IPS-18a (cell line): ENCODE measurements at regions not wholly inside any gene's neighbourhood (a gene's known extent, or its start where the extent isn't known, plus 50 kb on each side); places are given as distances from the start of the nearest gene placed in this dataset.

Experiments
- H3K27ac ChIP-seq: one replicate; pipeline ENCODE4 v1.5.1; 2013; ENCODE audit warnings: low read length
- H3K27me3 ChIP-seq: one replicate; pipeline ENCODE4 v1.6.1; 2013; ENCODE audit warnings: mild to moderate bottlenecking, low read length; ENCODE audit not compliant: control insufficient read depth, insufficient read depth
- H3K36me3 ChIP-seq: one replicate; pipeline ENCODE4 v1.6.1; 2013; ENCODE audit warnings: low read depth, low read length; ENCODE audit not compliant: control insufficient read depth
- H3K4me1 ChIP-seq: one replicate; pipeline ENCODE4 v1.6.1; 2013; ENCODE audit warnings: low read depth, low read length; ENCODE audit not compliant: control insufficient read depth
- H3K4me3 ChIP-seq: one replicate; pipeline ENCODE4 v1.5.1; 2013; ENCODE audit warnings: low read length
- H3K9ac ChIP-seq: one replicate; pipeline ENCODE4 v1.6.1; 2013; ENCODE audit warnings: mild to moderate bottlenecking, low read length, moderate library complexity
- H3K9me3 ChIP-seq: one replicate; pipeline ENCODE4 v1.6.1; 2013; ENCODE audit warnings: low read depth, low read length; ENCODE audit not compliant: control insufficient read depth

- H3K4me3 ChIP-seq = no peak overlapping the region
- no peak overlapping the region for H3K27ac ChIP-seq
- no peak overlapping the region for H3K9ac ChIP-seq
- no peaks in the 10 kb centered on the region for H3K4me1 ChIP-seq
- no peaks in the 10 kb centered on the region for H3K36me3 ChIP-seq
- H3K9me3 ChIP-seq = no peaks in the 10 kb centered on the region
- H3K27me3 ChIP-seq = no peaks in the 10 kb centered on the region
Observed at GRCh38 chr21:35303085-35303484, 254.0 kb upstream of the RUNX1 start.

- no peaks in the 10 kb centered on the region for H3K27me3 ChIP-seq
- H3K9me3 ChIP-seq = no peaks in the 10 kb centered on the region
- H3K9ac ChIP-seq = no peak overlapping the region
- H3K36me3 ChIP-seq = no peaks in the 10 kb centered on the region
- H3K4me1 ChIP-seq = peaks cover 13% of the 10 kb centered on the region
- H3K27ac ChIP-seq = no peak overlapping the region
- no peak overlapping the region for H3K4me3 ChIP-seq
Observed at GRCh38 chr21:35298757-35299156, 249.7 kb upstream of the RUNX1 start.

GRCh38 chr21:35297665-35298064, 248.6 kb upstream of the RUNX1 start:
- Histone ChIP-seq H3K27ac (no peak overlapping the region), H3K9me3 (no peaks in the 10 kb centered on the region), H3K27me3 (no peaks in the 10 kb centered on the region), H3K9ac (no peak overlapping the region), H3K36me3 (no peaks in the 10 kb centered on the region), H3K4me3 (no peak overlapping the region), H3K4me1 (peaks cover 13% of the 10 kb centered on the region)

- H3K4me3 ChIP-seq = no peak overlapping the region
- H3K4me1 ChIP-seq = peaks cover 13% of the 10 kb centered on the region
- H3K27me3 ChIP-seq = no peaks in the 10 kb centered on the region
- H3K9me3 ChIP-seq = no peaks in the 10 kb centered on the region
- H3K36me3 ChIP-seq = no peaks in the 10 kb centered on the region
- H3K9ac ChIP-seq = no peak overlapping the region
- H3K27ac ChIP-seq = no peak overlapping the region
Observed at GRCh38 chr21:35294231-35294898, 245.3 kb upstream of the RUNX1 start.

GRCh38 chr21:35291973-35292627, 243.0 kb upstream of the RUNX1 start:
- Histone ChIP-seq H3K36me3 (no peaks in the 10 kb centered on the region), H3K4me3 (no peak overlapping the region), H3K27me3 (no peaks in the 10 kb centered on the region), H3K4me1 (peaks cover 13% of the 10 kb centered on the region), H3K9me3 (no peaks in the 10 kb centered on the region), H3K27ac (no peak overlapping the region), H3K9ac (no peak overlapping the region)

- Histone ChIP-seq H3K9ac (no peak overlapping the region), H3K27me3 (no peaks in the 10 kb centered on the region), H3K4me1 (peaks cover 13% of the 10 kb centered on the region), H3K36me3 (no peaks in the 10 kb centered on the region), H3K4me3 (no peak overlapping the region), H3K9me3 (no peaks in the 10 kb centered on the region), H3K27ac (no peak overlapping the region)
Observed at GRCh38 chr21:35291034-35291433, 241.9 kb upstream of the RUNX1 start.

- H3K4me3 ChIP-seq = no peak overlapping the region
- no peaks in the 10 kb centered on the region for H3K27me3 ChIP-seq
- no peaks in the 10 kb centered on the region for H3K36me3 ChIP-seq
- H3K9me3 ChIP-seq = no peaks in the 10 kb centered on the region
- H3K27ac ChIP-seq = no peak overlapping the region
- H3K9ac ChIP-seq = no peak overlapping the region
- H3K4me1 ChIP-seq = no peaks in the 10 kb centered on the region
Observed at GRCh38 chr21:35288238-35288637, 239.1 kb upstream of the RUNX1 start.

GRCh38 chr21:35284199-35284598, 235.1 kb upstream of the RUNX1 start:
- no peak overlapping the region for H3K9ac ChIP-seq
- no peaks in the 10 kb centered on the region for H3K9me3 ChIP-seq
- H3K4me1 ChIP-seq = no peaks in the 10 kb centered on the region
- H3K27me3 ChIP-seq = no peaks in the 10 kb centered on the region
- H3K36me3 ChIP-seq = no peaks in the 10 kb centered on the region
- no peak overlapping the region for H3K27ac ChIP-seq
- H3K4me3 ChIP-seq = no peak overlapping the region

GRCh38 chr21:35282944-35283343, 233.8 kb upstream of the RUNX1 start:
- H3K4me3 ChIP-seq = no peak overlapping the region
- H3K4me1 ChIP-seq = peaks cover 5% of the 10 kb centered on the region
- H3K9ac ChIP-seq = no peak overlapping the region
- no peaks in the 10 kb centered on the region for H3K27me3 ChIP-seq
- no peak overlapping the region for H3K27ac ChIP-seq
- H3K9me3 ChIP-seq = peaks cover 4% of the 10 kb centered on the region
- H3K36me3 ChIP-seq = no peaks in the 10 kb centered on the region

GRCh38 chr21:35281956-35282355, 232.9 kb upstream of the RUNX1 start:
- Histone ChIP-seq H3K4me1 (peaks cover 5% of the 10 kb centered on the region), H3K9me3 (peaks cover 4% of the 10 kb centered on the region), H3K27me3 (no peaks in the 10 kb centered on the region)

GRCh38 chr21:35280231-35280630, 231.1 kb upstream of the RUNX1 start:
- H3K36me3 ChIP-seq = no peaks in the 10 kb centered on the region
- H3K4me1 ChIP-seq = peaks cover 5% of the 10 kb centered on the region
- H3K9me3 ChIP-seq = peaks cover 4% of the 10 kb centered on the region
- no peak overlapping the region for H3K4me3 ChIP-seq
- H3K9ac ChIP-seq = no peak overlapping the region
- no peaks in the 10 kb centered on the region for H3K27me3 ChIP-seq
- no peak overlapping the region for H3K27ac ChIP-seq

More at GRCh38 chr21:35281956-35282355, 232.9 kb upstream of the RUNX1 start:
- no peak overlapping the region for H3K27ac ChIP-seq
- no peak overlapping the region for H3K4me3 ChIP-seq
- H3K36me3 ChIP-seq = no peaks in the 10 kb centered on the region
- H3K9ac ChIP-seq = no peak overlapping the region

- no peaks in the 10 kb centered on the region for H3K27me3 ChIP-seq
Observed at GRCh38 chr21:35275776-35276175, 226.7 kb upstream of the RUNX1 start.

More at GRCh38 chr21:35275776-35276175, 226.7 kb upstream of the RUNX1 start:
- peaks cover 5% of the 10 kb centered on the region for H3K4me1 ChIP-seq
- no peak overlapping the region for H3K9ac ChIP-seq
- H3K4me3 ChIP-seq = no peak overlapping the region
- no peak overlapping the region for H3K27ac ChIP-seq
- peaks cover 4% of the 10 kb centered on the region for H3K9me3 ChIP-seq
- no peaks in the 10 kb centered on the region for H3K36me3 ChIP-seq
